8988T (cell line): ENCODE measurements at regions not wholly inside any gene's neighbourhood (a gene's known extent, or its start where the extent isn't known, plus 50 kb on each side); places are given as distances from the start of the nearest gene placed in this dataset.

Experiments
- DNase-seq: peaks from one replicate; pipeline ENCODE4 v3.0.0; 2011

DNA sequence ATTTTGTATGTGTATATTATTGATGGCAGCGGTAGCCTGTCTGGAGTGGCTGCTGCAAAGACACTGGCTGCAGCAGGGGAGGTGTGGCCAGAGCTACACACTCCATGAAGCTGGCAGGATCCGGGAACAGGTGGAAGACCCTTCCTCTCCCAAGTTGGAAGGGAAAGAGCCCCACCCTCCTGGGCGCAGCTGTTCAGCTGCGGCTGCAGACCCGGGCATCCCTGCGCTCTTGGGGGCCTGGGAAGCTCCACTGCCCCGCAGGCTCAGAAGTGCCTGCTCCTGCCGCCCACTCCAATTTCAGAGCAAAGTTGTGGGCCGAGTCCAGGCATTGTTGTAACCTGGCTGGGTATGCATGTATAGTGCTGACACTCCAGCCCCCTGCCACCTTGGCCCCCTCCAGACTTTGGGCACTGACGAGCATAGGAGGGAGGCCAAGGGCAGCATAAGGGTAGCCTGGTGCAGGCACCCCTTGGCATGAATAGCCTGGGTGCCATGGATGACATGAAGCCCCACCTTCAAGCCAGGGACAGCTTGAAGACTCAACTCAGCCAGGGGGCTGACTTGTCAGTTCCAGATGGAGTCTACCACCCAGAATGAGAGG lies 90.7 kb upstream of the TMEM168 start:
- no peak for DNase-seq

DNA sequence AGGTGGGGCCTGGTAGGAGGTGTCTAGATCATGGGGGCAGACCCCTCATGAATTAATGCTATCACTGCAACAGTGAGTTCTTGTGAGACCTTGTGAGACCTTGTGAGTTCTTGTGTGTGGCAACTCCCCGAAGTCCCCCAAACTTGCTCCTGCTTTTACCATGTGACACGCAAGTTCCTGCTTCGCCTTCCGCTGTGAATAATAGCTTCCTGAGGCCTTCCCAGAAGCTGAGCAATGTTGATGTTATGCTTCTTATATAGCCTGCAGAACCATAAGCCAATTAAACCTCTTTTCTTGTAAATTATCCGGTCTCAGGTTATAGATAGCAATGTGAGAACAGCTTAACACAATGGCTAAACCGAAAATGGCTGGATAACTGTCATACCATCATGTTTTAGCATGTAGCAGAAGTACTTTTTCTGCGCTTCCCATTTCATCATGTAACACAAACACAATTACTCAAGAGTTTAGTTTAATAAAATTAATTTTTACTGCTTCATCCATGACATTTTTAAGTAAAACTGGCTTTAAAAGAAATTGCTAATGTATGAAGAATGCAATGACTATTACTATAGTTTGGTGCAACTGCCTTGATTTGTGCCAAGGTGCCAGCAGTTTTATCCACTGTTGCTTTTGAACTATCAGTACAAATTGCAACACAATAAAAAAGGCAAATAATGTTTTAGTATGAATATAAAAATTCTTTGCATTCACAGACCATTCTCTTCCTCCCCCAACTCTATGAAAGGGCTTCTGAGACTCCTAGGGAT lies 87.7 kb upstream of the TMEM168 start:
- DNase-seq: no peak

DNA sequence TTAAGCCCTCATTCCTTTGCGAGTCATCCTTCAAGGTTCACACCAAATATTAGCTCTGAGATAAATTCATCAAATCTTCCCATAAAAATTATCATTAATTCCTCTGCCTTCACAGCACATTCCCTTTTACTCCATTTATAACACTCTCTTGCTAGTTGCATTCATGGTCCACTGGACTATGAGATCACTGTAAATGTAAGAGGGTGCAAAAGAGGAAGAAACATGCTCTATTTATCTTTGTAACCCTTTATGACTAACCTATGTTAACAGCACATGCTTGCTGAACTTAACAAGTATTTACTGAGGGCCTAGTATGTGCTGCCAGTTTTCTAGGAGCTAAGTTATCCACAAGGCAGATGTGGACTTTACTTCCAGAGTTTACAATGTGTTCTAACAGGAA lies 86.7 kb upstream of the TMEM168 start:
- no peak for DNase-seq

GRCh38 chr7:112874909-112875308 lies 84.7 kb upstream of the TMEM168 start:
- DNase-seq: no peak

- DNase-seq: no peak
Measured at GRCh38 chr7:112873831-112874553, 83.8 kb upstream of the TMEM168 start.

DNA sequence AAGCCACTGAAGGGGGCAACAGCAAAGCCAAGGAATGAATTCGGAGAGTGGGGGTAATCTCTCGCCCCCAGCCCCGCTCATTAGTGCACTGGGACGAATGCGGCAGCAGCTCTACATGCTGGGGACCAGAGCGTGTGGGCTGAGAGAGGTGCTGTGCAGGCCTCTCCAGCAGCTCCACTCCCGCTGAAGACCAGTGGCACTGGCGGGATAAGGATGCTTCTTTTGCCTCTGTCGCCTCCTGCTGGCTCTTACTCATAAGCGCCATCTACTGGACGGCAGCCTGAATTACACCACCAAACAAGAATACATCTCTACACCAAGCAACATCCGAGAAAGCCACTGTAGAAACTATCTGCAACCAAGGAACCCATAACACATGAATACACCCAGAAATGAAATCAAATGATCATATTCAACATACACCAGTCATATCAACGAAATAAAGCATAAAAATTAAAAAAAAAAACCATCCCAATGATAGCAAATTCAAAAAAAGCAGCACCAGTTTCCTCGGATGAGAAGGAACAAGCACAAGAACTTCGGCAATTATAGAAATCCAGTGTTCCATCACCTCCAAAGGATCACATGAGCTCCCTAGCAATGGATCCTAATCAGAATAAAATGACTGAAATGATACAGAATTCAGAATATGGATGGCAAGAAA lies 79.0 kb upstream of the TMEM168 start:
- peak; percentile 7 for DNase-seq

- no peak for DNase-seq
Measured at GRCh38 chr7:112868609-112869008, 78.4 kb upstream of the TMEM168 start.

GRCh38 chr7:112866424-112866823 lies 76.2 kb upstream of the TMEM168 start:
- DNase-seq: no peak

GRCh38 chr7:112864380-112864779 lies 74.2 kb upstream of the TMEM168 start:
- DNase-seq: no peak

DNA sequence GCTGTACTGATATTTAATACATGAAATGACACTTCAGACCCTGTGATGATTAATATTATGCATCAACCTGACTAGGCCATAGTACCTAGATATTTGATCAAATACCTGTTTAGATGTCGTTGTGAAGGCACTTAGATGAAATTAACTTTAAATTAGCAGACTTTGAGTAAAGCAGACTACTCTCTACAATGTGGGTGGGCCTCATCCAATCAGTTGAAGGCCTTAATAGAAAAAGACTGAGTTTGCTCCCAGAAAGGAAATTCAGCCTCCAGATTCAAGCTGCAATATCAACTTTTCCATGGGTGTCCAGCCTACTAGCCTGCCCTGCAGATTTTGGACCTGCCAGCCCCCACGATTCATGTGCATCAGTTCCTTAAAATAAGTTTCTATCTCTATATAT lies 68.6 kb upstream of the TMEM168 start:
- no peak for DNase-seq

GRCh38 chr7:112855227-112855626 lies 65.0 kb upstream of the TMEM168 start:
- no peak for DNase-seq

- DNase-seq: no peak
Measured at GRCh38 chr7:112854169-112854568, 64.0 kb upstream of the TMEM168 start.

DNA sequence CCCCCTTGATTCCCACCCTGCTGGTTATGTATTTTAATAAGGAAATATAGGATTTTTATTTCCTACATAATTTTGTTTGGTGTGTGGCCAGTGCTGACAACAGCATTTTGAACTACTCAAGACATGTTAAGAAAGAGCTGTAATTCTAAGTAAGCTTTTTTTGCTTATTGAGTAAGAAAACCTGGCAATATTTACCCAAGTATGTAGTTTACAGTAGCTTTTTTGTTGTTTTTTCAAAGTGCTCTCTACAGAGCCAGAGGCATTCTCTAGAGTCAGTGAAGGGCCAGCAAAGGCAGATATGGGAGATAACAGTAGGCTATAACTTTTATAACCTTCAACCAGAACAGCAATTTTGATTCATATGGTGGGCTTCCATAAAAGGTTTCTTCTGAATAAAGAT lies 63.2 kb upstream of the TMEM168 start:
- DNase-seq: no peak

- DNase-seq: no peak
Measured at GRCh38 chr7:112843151-112843550, 53.0 kb upstream of the TMEM168 start.
